CD4-positive, alpha-beta T cell treated with Interleukin-17A for 1 hour (primary cell): ENCODE measurements at regions not wholly inside any gene's neighbourhood (a gene's known extent, or its start where the extent isn't known, plus 50 kb on each side); places are given as distances from the start of the nearest gene placed in this dataset.

Experiments used
- DNase-seq: peaks from one replicate; pipeline ENCODE4 v3.0.0-alpha.2; 2020

DNA sequence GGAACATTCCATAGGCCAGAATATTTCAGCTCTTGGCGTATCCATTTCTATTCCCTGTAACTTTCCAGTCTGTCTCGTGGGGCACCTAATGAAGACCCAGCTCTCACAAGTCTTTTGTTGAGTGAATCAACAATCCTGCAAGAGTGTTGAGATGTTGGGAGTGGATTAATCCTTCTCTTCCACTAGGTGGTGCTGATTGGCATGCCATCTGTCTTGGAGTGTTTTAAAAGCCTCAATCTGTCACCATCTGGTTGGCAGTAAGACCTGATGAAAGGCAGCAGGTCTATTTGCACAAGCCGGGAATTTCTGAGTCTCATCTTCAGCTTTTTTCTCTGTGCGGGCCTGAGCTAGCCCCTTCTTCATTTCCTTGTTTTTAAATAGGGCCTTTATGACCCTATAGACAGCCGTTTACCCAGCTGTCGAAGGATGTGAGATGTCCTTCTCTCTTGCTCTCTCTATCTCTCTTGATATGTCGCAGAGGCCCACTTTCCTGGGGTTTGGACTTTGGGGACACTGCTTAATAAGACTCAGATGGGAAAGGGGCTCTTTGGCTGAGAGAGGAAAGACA lies 180.5 kb downstream of the ZNF365 start:
- peak; percentile 37 for DNase-seq

DNA sequence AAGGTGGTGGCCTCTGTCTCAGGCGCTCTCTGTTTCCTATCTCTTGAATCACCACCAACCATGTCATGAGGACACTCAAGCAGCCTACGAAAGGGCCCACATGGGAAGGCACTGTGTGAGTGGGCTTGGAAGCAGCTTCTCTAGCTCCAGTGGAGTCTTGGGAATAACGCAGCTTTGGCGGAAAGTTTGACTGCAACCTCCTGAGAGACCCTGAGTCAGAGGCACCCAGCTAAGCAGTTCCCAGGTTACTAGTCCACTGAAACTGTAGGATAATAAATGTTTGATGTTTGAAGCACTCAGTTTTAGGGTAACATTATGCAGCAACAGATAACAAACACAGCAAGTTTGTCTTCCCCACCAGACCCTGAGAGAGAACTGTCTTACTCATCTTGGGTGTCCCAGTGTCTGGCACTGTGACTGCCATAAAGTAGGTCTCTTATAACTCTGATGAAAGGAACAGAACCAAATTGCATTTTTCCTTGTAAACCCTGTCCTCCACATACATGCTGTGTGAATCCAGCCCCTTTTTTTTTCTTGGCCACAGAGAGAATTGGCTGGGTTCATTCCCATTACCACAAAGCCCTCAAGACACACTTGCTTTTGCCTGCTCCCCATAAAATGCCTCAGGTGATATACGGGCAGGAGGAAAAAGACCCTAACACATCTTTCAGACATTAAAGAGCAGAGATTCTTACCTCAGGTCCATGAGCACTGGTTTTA lies 185.5 kb downstream of the ZNF365 start:
- DNase-seq = no peak

DNA sequence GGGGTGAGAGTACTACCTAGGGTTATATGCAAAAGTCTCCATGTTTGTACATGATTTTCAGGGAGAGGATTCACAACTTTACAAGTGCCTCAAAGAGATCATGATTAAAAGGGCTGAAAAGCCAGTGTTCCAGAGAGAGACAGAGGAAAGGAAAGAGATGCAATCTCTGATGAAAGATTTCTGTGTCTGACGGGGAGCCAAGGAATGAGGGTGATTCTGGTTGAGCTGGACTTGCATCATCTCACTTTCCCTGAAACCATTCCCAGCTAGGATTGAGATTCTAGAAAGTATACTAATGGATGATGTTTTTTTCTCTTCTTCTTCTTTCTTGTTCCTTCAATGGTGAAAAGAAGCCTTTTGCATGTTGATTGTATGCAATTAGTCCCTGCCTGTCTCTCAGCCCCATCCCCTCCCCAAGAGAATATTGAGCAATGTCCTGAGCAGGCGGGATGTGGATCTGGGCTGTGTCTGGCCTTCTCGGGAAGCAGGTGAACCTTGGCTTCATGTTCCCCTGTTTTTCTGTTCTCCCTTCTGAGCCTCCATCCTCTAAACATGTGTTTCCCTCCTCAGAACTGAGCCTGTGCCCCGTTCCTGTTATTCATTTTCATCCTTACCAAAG lies 186.1 kb downstream of the ZNF365 start:
- no peak for DNase-seq

DNA sequence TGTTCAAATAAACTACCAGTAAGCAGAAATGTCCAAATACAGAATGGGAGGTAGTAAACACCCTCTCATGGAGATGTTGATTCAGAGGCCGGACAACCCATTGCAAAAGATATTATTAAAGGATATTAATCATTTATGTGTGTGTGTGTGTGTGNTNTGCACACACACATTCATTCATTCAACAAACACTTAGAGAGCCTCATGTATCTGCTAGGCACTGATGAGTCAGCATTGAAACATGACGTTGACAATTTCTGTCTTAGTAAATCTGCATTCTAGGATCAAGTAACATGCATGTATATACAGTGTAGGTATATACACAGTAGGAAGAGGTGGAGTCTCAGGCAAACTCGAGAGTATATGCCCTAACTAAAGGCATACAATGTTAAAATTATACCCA lies 187.0 kb downstream of the ZNF365 start:
- DNase-seq = no peak

- no peak for DNase-seq
Observed at GRCh38 chr10:62562101-62562500, 187.9 kb downstream of the ZNF365 start.

DNA sequence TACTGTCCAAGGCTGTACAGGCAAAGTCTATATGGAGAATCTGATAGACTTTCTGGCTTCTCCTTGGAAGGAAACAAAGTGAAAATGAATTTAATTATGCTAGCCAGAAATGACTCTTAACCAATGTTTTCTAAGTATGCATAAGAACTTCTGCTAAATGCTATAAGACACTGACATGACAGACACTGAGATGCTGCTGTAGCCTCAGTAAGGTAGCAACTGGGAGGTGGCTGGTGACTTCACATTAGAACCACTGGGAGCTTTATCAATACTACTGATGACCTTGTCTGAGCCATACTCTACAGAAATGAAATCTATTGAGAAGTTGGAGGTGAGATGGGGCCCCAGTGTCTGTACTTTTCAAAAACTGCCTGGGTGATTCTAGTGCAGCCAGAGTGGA lies 188.6 kb downstream of the ZNF365 start:
- no peak for DNase-seq

GRCh38 chr10:62573929-62574328 lies 199.8 kb downstream of the ZNF365 start:
- no peak for DNase-seq

DNA sequence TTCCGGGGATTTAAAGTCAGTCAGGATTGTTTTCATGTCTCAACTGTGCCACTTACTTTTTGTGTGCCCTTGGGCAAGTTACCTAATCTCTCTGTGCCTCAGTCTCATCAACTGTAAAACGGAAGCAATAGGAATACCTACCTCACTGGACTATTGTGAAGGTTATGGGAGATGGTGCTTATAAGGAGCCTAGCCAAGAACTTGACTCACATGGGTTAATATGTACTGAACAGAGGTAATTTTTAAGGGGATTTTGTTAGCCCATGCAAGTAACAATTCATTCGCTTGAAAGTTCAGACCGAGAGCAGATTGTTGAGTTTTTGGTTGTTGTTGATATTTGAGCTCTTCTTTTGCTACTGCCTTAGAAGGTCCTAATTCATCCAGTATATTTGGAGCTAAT lies 202.9 kb downstream of the ZNF365 start:
- no peak for DNase-seq

- DNase-seq = no peak
Observed at GRCh38 chr10:62577666-62578291, 203.6 kb downstream of the ZNF365 start.

DNA sequence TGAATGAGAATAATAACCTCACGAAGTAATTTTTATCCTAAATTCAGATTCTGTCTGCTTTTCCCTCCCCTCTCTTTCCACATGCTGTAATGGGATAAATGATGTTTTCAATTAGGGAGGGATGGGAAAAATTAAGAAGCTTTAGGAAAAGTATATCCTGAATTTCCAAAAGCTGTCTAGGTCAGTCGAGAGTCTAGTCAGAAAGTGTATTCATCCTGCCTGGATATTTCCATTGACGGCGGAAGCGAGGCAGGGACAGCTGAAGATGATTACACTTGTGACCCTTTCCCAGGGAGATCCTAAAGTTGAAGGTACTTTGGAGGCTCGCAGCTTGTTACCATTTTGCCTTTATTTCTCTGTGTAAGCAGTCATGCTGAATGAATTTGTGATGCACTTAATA lies 204.1 kb downstream of the ZNF365 start:
- DNase-seq = no peak

DNA sequence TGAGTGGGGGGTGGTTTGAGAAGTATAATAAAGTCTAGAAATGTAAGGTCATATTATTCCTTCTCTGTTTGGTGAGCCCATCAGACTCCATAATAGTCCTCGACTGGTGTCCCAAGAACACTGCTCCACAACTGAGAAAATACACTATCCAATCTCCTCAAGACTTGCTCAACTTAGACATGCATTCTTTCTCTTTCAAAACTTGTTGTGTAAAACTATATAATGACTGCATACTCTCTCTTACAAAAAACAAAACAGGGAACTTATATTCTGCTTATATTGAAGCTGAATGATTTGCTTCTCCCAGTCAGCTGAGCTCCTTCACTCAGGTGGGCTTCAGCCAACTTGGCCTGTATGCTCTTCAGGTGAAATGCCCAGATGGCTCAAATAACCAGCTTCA lies 204.7 kb downstream of the ZNF365 start:
- DNase-seq = no peak

DNA sequence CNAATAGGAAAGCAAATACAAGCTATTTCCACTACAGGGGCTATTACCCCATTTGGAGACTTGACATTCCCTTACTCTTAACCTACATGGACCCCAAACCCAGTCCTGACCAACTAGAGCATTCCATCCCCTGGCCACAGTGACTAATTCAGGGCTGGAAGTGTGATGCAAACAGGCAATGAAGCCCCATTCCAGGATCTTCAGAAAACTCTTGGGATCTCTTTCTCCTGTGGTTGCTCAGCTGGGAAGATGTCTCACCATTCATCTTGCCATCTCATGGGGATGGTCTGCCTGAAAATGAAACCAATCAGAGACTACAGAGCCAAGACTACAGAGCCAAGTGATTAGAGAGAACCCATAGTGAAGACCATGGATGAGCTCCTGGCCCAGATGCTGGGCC lies 206.2 kb downstream of the ZNF365 start:
- DNase-seq = no peak

GRCh38 chr10:62581351-62581750 lies 207.2 kb downstream of the ZNF365 start:
- no peak for DNase-seq

- no peak for DNase-seq
Observed at GRCh38 chr10:62582101-62582705, 208.0 kb downstream of the ZNF365 start.

GRCh38 chr10:62582804-62583208 lies 208.6 kb downstream of the ZNF365 start:
- DNase-seq = no peak

DNA sequence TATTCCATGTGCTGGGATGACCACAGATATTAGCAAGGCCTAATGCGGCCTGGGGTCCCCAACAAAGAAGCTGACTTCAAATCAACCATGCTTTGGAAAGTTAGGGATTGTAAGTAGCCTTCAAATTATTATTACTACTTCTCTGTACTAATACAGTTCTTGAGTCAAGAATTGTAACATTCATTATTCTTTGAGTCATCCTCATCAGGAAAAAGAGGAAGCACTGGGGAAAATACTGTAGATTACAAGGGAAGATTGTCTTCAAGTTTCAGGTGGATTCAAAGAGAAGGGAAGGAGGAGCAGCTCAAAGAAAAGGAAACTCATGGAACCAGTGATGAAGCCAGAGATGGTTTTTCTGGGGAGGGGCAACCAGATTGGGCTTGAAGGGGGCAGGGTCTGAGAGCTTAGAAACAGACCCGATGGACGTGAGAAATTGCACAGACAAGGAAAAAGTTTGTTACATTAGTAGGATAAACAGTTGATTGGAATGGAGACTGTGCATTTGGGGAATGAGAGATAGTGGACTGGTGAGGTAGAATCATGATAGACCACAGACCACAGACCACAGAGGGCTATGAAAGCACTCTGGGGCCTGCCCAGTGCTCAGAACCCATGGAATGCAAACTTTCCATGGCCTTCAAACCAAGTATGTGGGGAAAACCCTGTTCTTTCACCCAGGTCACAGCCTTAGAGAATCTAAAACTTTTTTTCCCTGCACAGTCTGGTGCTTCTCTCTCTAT lies 209.9 kb downstream of the ZNF365 start:
- DNase-seq = no peak

GRCh38 chr10:62584731-62585130 lies 210.6 kb downstream of the ZNF365 start:
- DNase-seq = no peak

DNA sequence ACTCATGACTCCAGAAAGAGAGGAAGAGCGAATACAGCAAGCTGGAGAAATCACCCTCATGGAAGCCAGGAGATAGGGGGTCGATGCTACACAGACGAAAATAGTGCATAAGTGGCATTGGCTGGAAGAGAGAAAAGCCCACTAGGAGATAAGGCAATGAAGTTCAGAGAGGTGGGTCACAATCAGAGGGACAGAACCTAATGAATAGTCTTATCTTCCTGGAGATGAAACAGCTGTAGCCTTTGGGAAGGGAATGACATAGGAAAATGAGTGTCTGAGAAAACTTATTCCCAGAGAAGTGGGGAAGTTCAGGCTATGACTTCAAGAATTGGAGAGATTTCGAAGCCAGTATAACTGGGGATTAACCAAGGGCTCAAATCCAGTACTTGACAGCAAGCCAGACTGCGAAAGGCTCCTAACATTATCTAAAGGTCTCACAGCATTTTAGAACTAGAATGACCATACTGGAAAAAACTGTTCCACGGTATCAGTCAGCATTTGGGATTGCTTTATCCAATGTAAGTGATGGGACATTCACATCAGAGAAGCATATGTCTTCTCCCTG lies 211.1 kb downstream of the ZNF365 start:
- no peak for DNase-seq

DNA sequence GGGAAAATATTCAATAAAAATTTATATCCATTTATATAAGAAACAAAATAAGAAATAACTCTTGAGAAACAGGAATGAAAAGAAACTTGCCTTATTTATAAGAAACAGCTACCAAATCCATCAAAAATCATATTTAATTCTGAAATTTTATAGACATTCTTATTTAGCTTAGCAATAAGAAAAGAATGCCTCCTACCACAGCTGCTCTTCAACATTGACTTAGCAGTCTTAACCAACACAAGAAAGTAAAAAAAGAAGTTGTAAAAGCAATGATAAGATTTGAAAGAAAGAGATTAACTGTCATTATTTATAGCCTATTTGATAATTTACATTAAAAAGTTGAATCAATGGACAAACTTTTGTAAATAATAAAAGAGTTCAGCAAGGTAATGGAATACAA lies 212.8 kb downstream of the ZNF365 start:
- no peak for DNase-seq

DNA sequence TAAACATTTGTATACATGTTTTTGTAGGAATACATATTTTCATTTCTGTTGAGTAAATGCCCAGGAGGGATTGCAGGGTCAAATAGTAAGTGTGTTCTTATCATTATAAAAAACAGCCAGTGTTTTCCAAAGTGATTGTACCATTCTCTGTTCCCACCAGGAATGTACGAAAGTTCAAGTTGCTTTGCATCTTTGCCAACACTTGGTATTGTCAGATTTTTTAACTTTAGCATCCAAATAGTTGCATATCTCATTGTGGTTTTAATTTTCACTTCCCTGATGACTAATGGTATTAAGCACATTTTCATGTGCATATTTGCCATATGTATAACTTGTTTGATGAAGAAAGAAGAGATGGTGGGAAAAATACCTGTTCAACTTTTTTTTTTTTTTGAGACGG lies 213.9 kb downstream of the ZNF365 start:
- no peak for DNase-seq

- DNase-seq = no peak
Observed at GRCh38 chr10:62589689-62590088, 214.8 kb upstream of the ADO start.

GRCh38 chr10:62590306-62590705 lies 214.2 kb upstream of the ADO start:
- DNase-seq = no peak

DNA sequence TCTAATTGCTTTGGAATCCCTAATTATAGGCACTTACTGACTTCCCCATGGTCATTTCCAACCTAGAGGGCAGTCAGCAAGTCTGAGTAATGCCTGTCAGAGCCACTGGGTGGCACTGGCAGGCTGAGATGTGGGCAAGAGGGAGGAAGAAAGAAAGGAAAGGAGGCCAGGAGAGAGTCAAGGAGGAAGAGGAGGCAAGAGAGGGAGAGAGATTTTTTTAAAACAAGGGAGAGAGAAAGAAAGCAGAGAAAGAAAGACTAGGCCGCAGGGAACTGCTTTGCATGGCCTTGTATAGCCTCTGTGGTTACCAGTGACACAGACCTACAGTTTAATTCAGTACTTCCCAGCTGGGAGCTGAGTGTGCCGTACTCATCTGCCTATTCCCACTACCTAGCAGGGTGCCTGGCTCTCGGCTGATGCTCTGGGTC lies 210.4 kb upstream of the ADO start:
- DNase-seq = peak; percentile 58
